GM12874 (cell line): ENCODE measurements at regions not wholly inside any gene's neighbourhood (a gene's known extent, or its start where the extent isn't known, plus 50 kb on each side); places are given as distances from the start of the nearest gene placed in this dataset.
A peak's percentile ranks its signal among the peaks of the same experiment; 100 is the strongest.

Experiments
- TF ChIP-seq, protein P1 (sequence below): IDR thresholded peaks from 2 replicates; pipeline ENCODE4 v1.5.1; 2011; ENCODE audit warnings: low read depth, mild to moderate bottlenecking, control low read depth, low read length, moderate library complexity; ENCODE audit not compliant: insufficient read depth

DNA sequence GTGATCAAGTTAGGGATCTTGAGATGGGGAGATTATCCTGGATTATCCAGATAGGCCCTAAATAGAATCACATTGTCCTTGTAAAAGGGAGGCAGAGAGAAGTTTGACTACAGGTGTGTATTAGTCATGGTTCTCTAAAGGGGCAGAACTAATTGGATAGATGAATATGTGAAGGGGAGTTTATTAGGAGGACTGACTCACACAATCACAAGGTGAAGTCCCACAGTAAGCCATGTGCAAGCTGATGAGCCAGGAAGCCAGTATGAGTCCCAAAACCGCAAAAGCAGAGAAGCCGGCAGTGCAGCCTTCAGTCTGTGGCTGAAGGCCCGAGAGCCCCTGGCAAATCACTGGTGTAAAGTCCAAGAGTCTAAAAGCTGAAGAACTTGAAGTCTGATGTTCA is 275.8 kb downstream of the KCNS3 start:
- TF ChIP-seq, protein P1, sequence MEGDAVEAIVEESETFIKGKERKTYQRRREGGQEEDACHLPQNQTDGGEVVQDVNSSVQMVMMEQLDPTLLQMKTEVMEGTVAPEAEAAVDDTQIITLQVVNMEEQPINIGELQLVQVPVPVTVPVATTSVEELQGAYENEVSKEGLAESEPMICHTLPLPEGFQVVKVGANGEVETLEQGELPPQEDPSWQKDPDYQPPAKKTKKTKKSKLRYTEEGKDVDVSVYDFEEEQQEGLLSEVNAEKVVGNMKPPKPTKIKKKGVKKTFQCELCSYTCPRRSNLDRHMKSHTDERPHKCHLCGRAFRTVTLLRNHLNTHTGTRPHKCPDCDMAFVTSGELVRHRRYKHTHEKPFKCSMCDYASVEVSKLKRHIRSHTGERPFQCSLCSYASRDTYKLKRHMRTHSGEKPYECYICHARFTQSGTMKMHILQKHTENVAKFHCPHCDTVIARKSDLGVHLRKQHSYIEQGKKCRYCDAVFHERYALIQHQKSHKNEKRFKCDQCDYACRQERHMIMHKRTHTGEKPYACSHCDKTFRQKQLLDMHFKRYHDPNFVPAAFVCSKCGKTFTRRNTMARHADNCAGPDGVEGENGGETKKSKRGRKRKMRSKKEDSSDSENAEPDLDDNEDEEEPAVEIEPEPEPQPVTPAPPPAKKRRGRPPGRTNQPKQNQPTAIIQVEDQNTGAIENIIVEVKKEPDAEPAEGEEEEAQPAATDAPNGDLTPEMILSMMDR: no peak

GRCh38 chr2:18153741-18154140 is 275.3 kb downstream of the KCNS3 start:
- TF ChIP-seq, protein P1: no peak

DNA sequence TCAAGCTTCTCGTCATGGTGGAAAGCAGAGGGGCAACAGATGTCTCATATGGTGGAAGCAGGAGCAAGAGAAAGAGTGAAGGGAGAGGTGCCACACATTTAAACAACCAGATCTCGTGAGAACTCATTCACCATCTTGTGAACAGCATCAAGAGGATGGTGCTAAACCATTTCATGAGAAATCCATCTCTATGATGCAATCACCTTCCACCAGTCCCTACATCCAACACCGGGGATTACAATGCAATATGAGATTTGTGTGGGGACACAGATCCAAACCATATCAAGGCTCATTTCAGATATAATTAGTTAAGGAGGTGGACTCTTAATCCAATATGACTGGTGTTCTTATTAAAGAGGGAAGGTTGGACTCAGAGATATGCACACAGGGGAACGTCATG is 272.8 kb downstream of the KCNS3 start:
- TF ChIP-seq, protein P1: no peak

DNA sequence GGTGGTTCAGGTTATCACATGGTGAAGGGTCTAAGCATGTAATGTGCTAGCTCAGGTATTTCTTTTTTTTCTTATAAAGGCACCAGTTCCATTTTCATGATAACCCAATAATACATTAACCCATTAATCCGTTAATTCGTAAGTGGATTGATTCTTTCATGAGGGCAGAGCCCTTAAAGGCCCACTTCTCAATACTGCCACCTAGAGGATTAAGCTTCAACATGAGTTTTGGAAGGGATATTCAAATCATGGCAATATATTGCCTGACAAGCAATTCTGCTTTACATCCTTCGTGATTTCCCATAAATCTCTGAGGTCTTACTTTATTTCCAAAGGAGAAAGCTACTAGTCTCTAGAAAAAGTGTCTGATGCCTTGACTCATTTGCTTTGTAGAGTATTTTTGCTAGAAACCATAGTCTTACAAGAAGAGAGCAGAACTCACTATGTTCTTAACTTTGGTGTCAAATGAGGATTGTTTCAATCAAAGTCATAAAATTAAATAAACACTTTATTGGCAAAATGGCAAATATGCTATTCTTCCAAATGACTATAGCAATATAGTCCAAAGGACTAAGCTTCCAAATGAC is 271.3 kb downstream of the KCNS3 start:
- TF ChIP-seq, protein P1: peak; percentile 60; the same call in 1 of the 2 replicates

GRCh38 chr2:18136881-18137475 is 258.5 kb downstream of the KCNS3 start:
- TF ChIP-seq, protein P1: no peak

GRCh38 chr2:18133310-18133709 is 254.8 kb downstream of the KCNS3 start:
- TF ChIP-seq, protein P1: no peak

DNA sequence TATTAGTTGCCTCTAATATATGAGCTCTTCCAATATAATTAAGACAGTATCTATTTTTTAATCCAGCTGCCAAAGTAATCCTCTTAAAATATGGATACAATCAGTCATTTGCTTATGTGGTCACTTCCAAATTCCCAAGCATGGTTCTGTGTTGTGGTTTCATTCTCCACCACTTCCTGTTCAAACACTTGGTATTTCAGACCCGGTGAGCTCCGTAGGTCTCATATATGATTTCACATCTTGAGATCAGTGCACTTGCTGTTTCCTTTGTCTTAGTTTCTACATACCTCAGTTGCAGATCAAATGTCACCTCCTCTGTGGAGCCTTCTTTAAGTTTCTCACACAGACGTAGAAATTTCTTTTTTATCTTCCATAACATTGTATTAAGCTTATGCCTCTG is 254.2 kb downstream of the KCNS3 start:
- TF ChIP-seq, protein P1: no peak
